ENCODE measurements at regions not wholly inside any gene's neighbourhood (a gene's known extent, or its start where the extent isn't known, plus 50 kb on each side); places are given as distances from the start of the nearest gene placed in this dataset.
"Not testable (repeated sequence)": the region's sequence is repeated elsewhere in the genome, so short reads cannot be mapped to it uniquely, and the experiment has no call there.

DNA sequence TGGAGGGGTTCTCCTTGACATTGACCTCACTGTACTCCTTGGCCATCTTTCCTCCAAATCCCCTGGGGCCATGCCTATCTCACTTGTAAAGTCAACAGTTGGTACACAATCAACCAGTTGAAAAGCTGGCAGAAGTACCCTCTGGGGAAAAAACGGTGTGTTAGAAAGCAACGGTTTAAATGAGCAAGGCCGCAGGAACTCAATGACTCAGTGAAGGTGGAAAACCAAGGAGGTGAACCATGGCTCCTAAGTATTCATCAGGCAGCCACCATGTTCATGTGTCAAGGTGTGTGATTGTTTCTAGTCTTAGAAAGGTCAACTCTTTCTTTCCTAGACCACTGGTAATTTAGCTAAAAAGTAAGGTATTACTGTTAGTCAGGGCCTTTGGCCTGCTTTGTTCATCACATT lies 130.9 kb upstream of the SATB1 start:
- Histone ChIP-seq H3T11ph (ENCODE audit: low read length) (no peak overlapping the region), H2BK15ac (ENCODE audit: low read depth, low read length) (no peak overlapping the region), H3K56ac (ENCODE audit: insufficient read length, low read depth, low read length) (no peak overlapping the region), H3K4ac (ENCODE audit: low read depth, low read length) (no peak overlapping the region), H3K18ac (ENCODE audit: insufficient read length, low read depth, low read length) (no peak overlapping the region), H3K14ac (ENCODE audit: insufficient read depth, low read length) (no peak overlapping the region), H2AFZ (ENCODE audit: low read length) (no peak overlapping the region), H2BK20ac (ENCODE audit: low read depth, low read length, poor library complexity, severe bottlenecking) (no peak overlapping the region), H2BK12ac (ENCODE audit: insufficient read length, low read depth, low read length) (no peak overlapping the region), H3K9ac (ENCODE audit: extremely low read depth, insufficient read length, low read length) (no peak overlapping the region), H3K79me1 (ENCODE audit: insufficient read depth, low read depth, low read length, poor library complexity, severe bottlenecking) (no peaks in the 10 kb centered on the region), H4K5ac (ENCODE audit: insufficient read length, low read depth, low read length) (no peak overlapping the region), H3K4me2 (ENCODE audit: insufficient read depth, insufficient read length, low read length) (no peak overlapping the region), H3K23me2 (ENCODE audit: insufficient read length, low read depth, low read length, poor library complexity, severe bottlenecking) (no peaks in the 10 kb centered on the region), H3K79me2 (ENCODE audit: insufficient read depth, low read length) (no peaks in the 10 kb centered on the region), H3K27ac (ENCODE audit: insufficient read length, low read depth, low read length) (no peak overlapping the region), H2BK5ac (ENCODE audit: insufficient read length, low read length) (no peak overlapping the region), H2BK120ac (ENCODE audit: low read depth, low read length, poor library complexity, severe bottlenecking) (no peak overlapping the region), H4K20me1 (ENCODE audit: control insufficient read depth, insufficient read depth, insufficient read length) (no peaks in the 10 kb centered on the region), H3K23ac (ENCODE audit: insufficient read length, low read depth, low read length) (no peak overlapping the region), H4K8ac (replicated peaks; ENCODE audit: insufficient read length, low read depth, low read length) (no peak overlapping the region), H3K4me1 (ENCODE audit: insufficient read depth, low read length) (no peaks in the 10 kb centered on the region), H4K91ac (ENCODE audit: insufficient read length, low read depth, low read length) (no peak overlapping the region), H2AK5ac (ENCODE audit: insufficient read length, low read length) (no peak overlapping the region), H3K9me3 (ENCODE audit: control insufficient read depth, low read depth, low read length) (no peaks in the 10 kb centered on the region), H3K27me3 (ENCODE audit: insufficient read depth, low read length) (no peaks in the 10 kb centered on the region)
- H3K4me1 Mint-ChIP-seq: peaks cover 17% of the 10 kb centered on the region in 2 experiments
- DNase-seq: no peak
- no peaks in the 10 kb centered on the region for H3K9me3 Mint-ChIP-seq
- no peak overlapping the region for H3K4me3 Mint-ChIP-seq
- H3K27ac Mint-ChIP-seq: no peak overlapping the region
- no peaks in the 10 kb centered on the region for H3K27me3 Mint-ChIP-seq (ENCODE audit: low read depth)
- no peaks in the 10 kb centered on the region for H3K36me3 Mint-ChIP-seq (ENCODE audit: insufficient read depth in 1 of 3, low read depth in 3 of 3)
- no CpG with 5 or more reads among the region's 3 CpGs for WGBS (ENCODE audit: extremely low coverage, insufficient read length, low lambda C conversion rate)
- TF ChIP-seq, protein P1, sequence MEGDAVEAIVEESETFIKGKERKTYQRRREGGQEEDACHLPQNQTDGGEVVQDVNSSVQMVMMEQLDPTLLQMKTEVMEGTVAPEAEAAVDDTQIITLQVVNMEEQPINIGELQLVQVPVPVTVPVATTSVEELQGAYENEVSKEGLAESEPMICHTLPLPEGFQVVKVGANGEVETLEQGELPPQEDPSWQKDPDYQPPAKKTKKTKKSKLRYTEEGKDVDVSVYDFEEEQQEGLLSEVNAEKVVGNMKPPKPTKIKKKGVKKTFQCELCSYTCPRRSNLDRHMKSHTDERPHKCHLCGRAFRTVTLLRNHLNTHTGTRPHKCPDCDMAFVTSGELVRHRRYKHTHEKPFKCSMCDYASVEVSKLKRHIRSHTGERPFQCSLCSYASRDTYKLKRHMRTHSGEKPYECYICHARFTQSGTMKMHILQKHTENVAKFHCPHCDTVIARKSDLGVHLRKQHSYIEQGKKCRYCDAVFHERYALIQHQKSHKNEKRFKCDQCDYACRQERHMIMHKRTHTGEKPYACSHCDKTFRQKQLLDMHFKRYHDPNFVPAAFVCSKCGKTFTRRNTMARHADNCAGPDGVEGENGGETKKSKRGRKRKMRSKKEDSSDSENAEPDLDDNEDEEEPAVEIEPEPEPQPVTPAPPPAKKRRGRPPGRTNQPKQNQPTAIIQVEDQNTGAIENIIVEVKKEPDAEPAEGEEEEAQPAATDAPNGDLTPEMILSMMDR (conservative IDR thresholded peaks at IDR 0.05): no peak

DNA sequence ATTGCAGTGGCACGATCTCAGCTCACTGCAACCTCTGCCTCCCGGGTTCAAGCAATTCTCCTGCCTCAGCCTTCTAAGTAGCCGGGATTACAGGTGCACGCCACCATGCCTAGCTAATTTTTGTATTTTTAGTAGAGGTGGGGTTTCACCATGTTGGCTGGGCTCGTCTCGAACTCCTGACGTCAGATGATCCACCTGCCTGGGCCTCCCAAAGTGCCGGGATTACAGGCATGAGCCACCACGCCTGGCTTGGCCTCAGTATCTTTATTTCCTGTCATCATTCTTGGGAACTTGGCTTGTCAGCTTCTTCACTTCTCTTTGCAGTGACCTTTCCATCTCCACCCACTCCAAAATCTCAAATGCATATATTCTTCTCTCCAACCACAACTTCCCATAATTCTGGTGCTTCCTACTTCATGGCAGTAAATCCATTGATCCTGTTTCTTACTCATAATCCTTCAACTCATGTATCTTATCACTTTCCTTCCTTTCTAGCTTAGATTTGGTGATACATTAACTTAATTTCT lies 127.5 kb upstream of the SATB1 start:
- not testable (repeated sequence) for H2BK5ac ChIP-seq (ENCODE audit: insufficient read length, low read length); H2AK5ac ChIP-seq (ENCODE audit: insufficient read length, low read length); H3K27me3 Mint-ChIP-seq (ENCODE audit: low read depth); H3K14ac ChIP-seq (ENCODE audit: insufficient read depth, low read length); H2BK12ac ChIP-seq (ENCODE audit: insufficient read length, low read depth, low read length); H3K79me1 ChIP-seq (ENCODE audit: insufficient read depth, low read depth, low read length, poor library complexity, severe bottlenecking); H3T11ph ChIP-seq (ENCODE audit: low read length); H3K4ac ChIP-seq (ENCODE audit: low read depth, low read length); H3K4me2 ChIP-seq (ENCODE audit: insufficient read depth, insufficient read length, low read length); H3K4me1 Mint-ChIP-seq; H3K79me2 ChIP-seq (ENCODE audit: insufficient read depth, low read length); DNase-seq; H2BK20ac ChIP-seq (ENCODE audit: low read depth, low read length, poor library complexity, severe bottlenecking); H3K4me3 Mint-ChIP-seq; H3K9ac ChIP-seq (ENCODE audit: extremely low read depth, insufficient read length, low read length); H3K27me3 ChIP-seq (ENCODE audit: insufficient read depth, low read length); H3K9me3 Mint-ChIP-seq; H3K27ac ChIP-seq (ENCODE audit: insufficient read length, low read depth, low read length); H2BK120ac ChIP-seq (ENCODE audit: low read depth, low read length, poor library complexity, severe bottlenecking); H2AFZ ChIP-seq (ENCODE audit: low read length); H3K56ac ChIP-seq (ENCODE audit: insufficient read length, low read depth, low read length); H3K4me1 ChIP-seq (ENCODE audit: insufficient read depth, low read length); H4K8ac ChIP-seq (replicated peaks; ENCODE audit: insufficient read length, low read depth, low read length); H3K18ac ChIP-seq (ENCODE audit: insufficient read length, low read depth, low read length); H3K23me2 ChIP-seq (ENCODE audit: insufficient read length, low read depth, low read length, poor library complexity, severe bottlenecking); H4K20me1 ChIP-seq (ENCODE audit: control insufficient read depth, insufficient read depth, insufficient read length); H3K27ac Mint-ChIP-seq; H3K9me3 ChIP-seq (ENCODE audit: control insufficient read depth, low read depth, low read length); H4K5ac ChIP-seq (ENCODE audit: insufficient read length, low read depth, low read length); H3K23ac ChIP-seq (ENCODE audit: insufficient read length, low read depth, low read length); H2BK15ac ChIP-seq (ENCODE audit: low read depth, low read length); H4K91ac ChIP-seq (ENCODE audit: insufficient read length, low read depth, low read length); H3K36me3 Mint-ChIP-seq (ENCODE audit: insufficient read depth in 1 of 3, low read depth in 3 of 3)
- no CpG with 5 or more reads among the region's 9 CpGs for WGBS (ENCODE audit: extremely low coverage, insufficient read length, low lambda C conversion rate)
